Daoy (cell line): ENCODE measurements at regions not wholly inside any gene's neighbourhood (a gene's known extent, or its start where the extent isn't known, plus 50 kb on each side); places are given as distances from the start of the nearest gene placed in this dataset.
A peak's percentile ranks its signal among the peaks of the same experiment; 100 is the strongest.

Experiments used
- DNase-seq: peaks from one replicate; pipeline ENCODE4 v3.0.0-alpha.2; 2015; ENCODE audit warnings: low read depth

GRCh38 chr2:45070113-45070652 is 60.9 kb upstream of the SIX2 start:
- no peak for DNase-seq

- DNase-seq, result no peak
These were observed 60.4 kb upstream of the SIX2 start for GRCh38 chr2:45069684-45070083.

GRCh38 chr2:45068571-45069140 is 59.4 kb upstream of the SIX2 start:
- DNase-seq, result peak; percentile 43

DNA sequence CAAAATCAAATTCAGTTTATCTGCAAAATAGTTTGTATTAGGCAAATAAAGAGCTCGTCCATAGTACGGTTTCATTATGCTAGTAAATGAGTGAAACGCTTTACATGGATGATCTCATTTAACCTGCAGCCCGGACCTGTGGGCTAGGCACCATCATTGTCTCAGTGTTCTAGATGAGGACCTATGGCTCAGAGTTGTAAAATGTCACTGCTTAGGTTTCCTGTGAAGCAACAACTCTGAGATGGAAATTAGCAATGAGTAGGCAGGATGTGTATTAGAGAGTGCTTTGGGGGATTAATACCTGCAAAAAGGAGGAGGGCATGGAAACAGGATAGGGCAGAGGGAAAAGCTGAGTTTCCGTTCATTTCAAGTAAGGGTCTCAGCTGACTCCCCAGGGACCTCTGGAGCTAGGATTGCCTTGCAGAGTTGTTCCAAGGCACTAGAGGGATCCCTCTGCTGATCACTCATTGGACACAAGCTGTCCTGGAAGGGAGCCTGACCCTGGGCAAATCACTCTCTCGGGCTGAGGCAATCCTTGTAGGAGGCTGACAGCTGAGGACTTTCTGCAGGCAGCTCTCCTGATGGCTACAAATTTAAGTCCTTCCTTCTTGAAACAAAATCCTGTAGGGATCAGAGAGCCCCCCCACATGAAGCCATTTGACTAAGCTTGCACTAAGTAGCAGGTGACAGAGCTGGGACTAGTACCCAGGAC is 58.8 kb upstream of the SIX2 start:
- no peak for DNase-seq
